HEK293 (cell line): ENCODE measurements at regions not wholly inside any gene's neighbourhood (a gene's known extent, or its start where the extent isn't known, plus 50 kb on each side); places are given as distances from the start of the nearest gene placed in this dataset.

Source experiments
- CTCF ChIA-PET: fragments of 350-600 bp; formaldehyde crosslinking; extraction: SDS; loops from one replicate; lab custom pipeline; 2021; ENCODE audit warnings: antibody characterized with exemption; lab: Yijun Ruan, JAX
- POLR2A ChIA-PET: fragments of 300-600 bp; formaldehyde crosslinking; extraction: SDS; loops from one replicate; lab custom pipeline; 2020; ENCODE audit warnings: antibody characterized with exemption, inconsistent platforms; lab: Yijun Ruan, JAX
- H3K27ac ChIP-seq: fragments of 200-500 bp; sonication (Bioruptor generic); 2 replicates; pipeline ENCODE4 v1.5.1; 2014; ENCODE audit warnings: low read depth, low read length, control low read depth, inconsistent platforms; ENCODE audit errors: extremely low read depth
- H3K36me3 ChIP-seq, 2 experiments: fragments of 200-500 bp in 1 of 2; sonication (Bioruptor generic) in 1 of 2; 1 replicate in 1 of 2; 2 replicates in 1 of 2; pipeline ENCODE4 v1.5.1; 2014 to 2017; ENCODE audit warnings: inconsistent platforms in 2 of 2, low read length in 2 of 2; ENCODE audit not compliant: control insufficient read depth in 2 of 2, insufficient read depth in 1 of 2
- H3K4me1 ChIP-seq: fragments of 200-500 bp; sonication (Bioruptor generic); 2 replicates; pipeline ENCODE4 v1.5.1; 2014; ENCODE audit warnings: mild to moderate bottlenecking, low read length, inconsistent platforms; ENCODE audit not compliant: control insufficient read depth, insufficient read depth
- H3K4me3 ChIP-seq: 2 replicates; pipeline ENCODE4 v1.5.1; 2011; ENCODE audit warnings: low read depth, mild to moderate bottlenecking, control low read depth, low read length, moderate library complexity
- H3K9me3 ChIP-seq: fragments of 200-500 bp; sonication (Bioruptor generic); 2 replicates; pipeline ENCODE4 v1.5.1; 2014; ENCODE audit warnings: low read depth, low read length, inconsistent platforms; ENCODE audit not compliant: control insufficient read depth, insufficient read depth
- EGR2 ChIP-seq: fragments of 450-650 bp; formaldehyde crosslinking; IDR thresholded peaks from 2 replicates; pipeline ENCODE4 v1.5.1; 2016; ENCODE audit warnings: low read depth, missing biosample characterization, missing genetic modification characterization
- KLF10 ChIP-seq: fragments of 450-650 bp; IDR thresholded peaks from 2 replicates; pipeline ENCODE4 v1.5.1; 2018; ENCODE audit warnings: missing biosample characterization, mild to moderate bottlenecking, missing genetic modification characterization
- KLF7 ChIP-seq: fragments of 450-650 bp; formaldehyde crosslinking; IDR thresholded peaks from 2 replicates; pipeline ENCODE4 v1.5.1; 2016; ENCODE audit warnings: missing biosample characterization, missing genetic modification characterization, borderline replicate concordance
- KLF9 ChIP-seq: fragments of 450-650 bp; formaldehyde crosslinking; IDR thresholded peaks from 2 replicates; pipeline ENCODE4 v1.5.1; 2016; ENCODE audit warnings: missing biosample characterization, missing genetic modification characterization, low read depth
- REPIN1 ChIP-seq: fragments of 450-650 bp; formaldehyde crosslinking; IDR thresholded peaks from 2 replicates; pipeline ENCODE4 v1.5.1; 2017; ENCODE audit warnings: missing biosample characterization, missing genetic modification characterization, low read depth
- SALL2 ChIP-seq: fragments of 450-650 bp; formaldehyde crosslinking; IDR thresholded peaks from 2 replicates; pipeline ENCODE4 v1.5.0; 2017; ENCODE audit warnings: missing biosample characterization, mild to moderate bottlenecking, missing genetic modification characterization, borderline replicate concordance
- SCRT2 ChIP-seq: fragments of 450-650 bp; formaldehyde crosslinking; IDR thresholded peaks from 2 replicates; pipeline ENCODE4 v1.5.1; 2016; ENCODE audit warnings: missing biosample characterization, missing genetic modification characterization
- WT1 ChIP-seq: fragments of 450-650 bp; formaldehyde crosslinking; IDR thresholded peaks from 2 replicates; pipeline ENCODE4 v1.5.1; 2016; ENCODE audit warnings: missing biosample characterization, missing genetic modification characterization
- ZBTB1 ChIP-seq: fragments of 450-650 bp; formaldehyde crosslinking; IDR thresholded peaks from 2 replicates; pipeline ENCODE4 v1.5.1; 2016; ENCODE audit warnings: missing biosample characterization, missing genetic modification characterization
- ZBTB21 ChIP-seq: fragments of 450-650 bp; formaldehyde crosslinking; IDR thresholded peaks from 2 replicates; pipeline ENCODE4 v1.5.1; 2017; ENCODE audit warnings: missing biosample characterization, missing genetic modification characterization
- ZNF155 ChIP-seq: fragments of 450-650 bp; formaldehyde crosslinking; IDR thresholded peaks from 2 replicates; pipeline ENCODE4 v1.5.1; 2016; ENCODE audit warnings: missing biosample characterization, missing genetic modification characterization
- ZNF175 ChIP-seq: fragments of 450-650 bp; formaldehyde crosslinking; IDR thresholded peaks from 2 replicates; pipeline ENCODE4 v1.5.1; 2016; ENCODE audit warnings: missing biosample characterization, missing genetic modification characterization
- ZNF202 ChIP-seq: fragments of 450-650 bp; formaldehyde crosslinking; IDR thresholded peaks from 2 replicates; pipeline ENCODE4 v1.5.1; 2016; ENCODE audit warnings: missing biosample characterization, missing genetic modification characterization, borderline replicate concordance
- ZNF335 ChIP-seq: fragments of 450-650 bp; formaldehyde crosslinking; conservative IDR thresholded peaks from 2 replicates; pipeline ENCODE4 v1.5.1; 2016; ENCODE audit warnings: missing biosample characterization, missing genetic modification characterization
- ZNF394 ChIP-seq: fragments of 450-650 bp; formaldehyde crosslinking; IDR thresholded peaks from 2 replicates; pipeline ENCODE4 v1.5.1; 2016; ENCODE audit warnings: missing biosample characterization, missing genetic modification characterization, mild to moderate bottlenecking, moderate library complexity, borderline replicate concordance
- ZNF423 ChIP-seq: fragments of 450-650 bp; formaldehyde crosslinking; IDR thresholded peaks from 2 replicates; pipeline ENCODE4 v1.5.1; 2016; ENCODE audit warnings: missing biosample characterization, missing genetic modification characterization
- ZNF510 ChIP-seq: fragments of 450-650 bp; formaldehyde crosslinking; IDR thresholded peaks from 2 replicates; pipeline ENCODE4 v1.5.1; 2018; ENCODE audit warnings: mild to moderate bottlenecking, missing genetic modification characterization, missing biosample characterization; ENCODE audit not compliant: insufficient replicate concordance
- ZNF529 ChIP-seq: fragments of 450-650 bp; formaldehyde crosslinking; IDR thresholded peaks from 2 replicates; pipeline ENCODE4 v1.5.1; 2017; ENCODE audit warnings: missing genetic modification characterization, missing biosample characterization; ENCODE audit not compliant: insufficient replicate concordance
- ZNF530 ChIP-seq: fragments of 450-650 bp; formaldehyde crosslinking; IDR thresholded peaks from 2 replicates; pipeline ENCODE4 v1.5.1; 2016; ENCODE audit warnings: low read depth, missing biosample characterization, missing genetic modification characterization
- ZNF548 ChIP-seq: fragments of 450-650 bp; formaldehyde crosslinking; IDR thresholded peaks from 2 replicates; pipeline ENCODE4 v1.5.1; 2016; ENCODE audit warnings: missing biosample characterization, missing genetic modification characterization
- ZNF558 ChIP-seq: fragments of 450-650 bp; formaldehyde crosslinking; IDR thresholded peaks from 2 replicates; pipeline ENCODE4 v1.5.1; 2016; ENCODE audit warnings: missing biosample characterization, missing genetic modification characterization
- ZNF560 ChIP-seq: fragments of 450-650 bp; formaldehyde crosslinking; IDR thresholded peaks from 2 replicates; pipeline ENCODE4 v1.5.1; 2017; ENCODE audit warnings: missing biosample characterization, missing genetic modification characterization, borderline replicate concordance
- ZNF777 ChIP-seq: fragments of 450-650 bp; formaldehyde crosslinking; IDR thresholded peaks from 2 replicates; pipeline ENCODE4 v1.5.1; 2017; ENCODE audit warnings: missing biosample characterization, missing genetic modification characterization, borderline replicate concordance
- ZNF791 ChIP-seq: fragments of 450-650 bp; formaldehyde crosslinking; IDR thresholded peaks from 2 replicates; pipeline ENCODE4 v1.5.1; 2016; ENCODE audit warnings: missing biosample characterization, missing genetic modification characterization
- ZNF843 ChIP-seq: fragments of 450-650 bp; formaldehyde crosslinking; IDR thresholded peaks from 2 replicates; pipeline ENCODE4 v1.5.1; 2016; ENCODE audit warnings: missing biosample characterization, missing genetic modification characterization
- ZSCAN30 ChIP-seq: fragments of 450-650 bp; IDR thresholded peaks from 2 replicates; pipeline ENCODE4 v1.5.1; 2018; ENCODE audit warnings: missing biosample characterization, mild to moderate bottlenecking, missing genetic modification characterization, moderate library complexity
- TF ChIP-seq, protein P1 (sequence below): fragments of 450-650 bp; IDR thresholded peaks from 2 replicates; pipeline ENCODE4 v1.5.1; 2018; ENCODE audit warnings: missing biosample characterization, mild to moderate bottlenecking, missing genetic modification characterization
- TF ChIP-seq, protein P2 (sequence below): fragments of 450-650 bp; formaldehyde crosslinking; IDR thresholded peaks from 2 replicates; pipeline ENCODE4 v1.5.1; 2017; ENCODE audit warnings: missing biosample characterization, missing genetic modification characterization
- TF ChIP-seq, protein P3 (sequence below): fragments of 450-650 bp; formaldehyde crosslinking; IDR thresholded peaks from 2 replicates; pipeline ENCODE4 v1.5.1; 2017; ENCODE audit warnings: missing biosample characterization, missing genetic modification characterization
- TF ChIP-seq, protein P4 (sequence below): IDR thresholded peaks from 2 replicates; pipeline ENCODE4 v1.6.1; 2011; ENCODE audit warnings: mild to moderate bottlenecking, low read depth, low read length, borderline replicate concordance

DNA sequence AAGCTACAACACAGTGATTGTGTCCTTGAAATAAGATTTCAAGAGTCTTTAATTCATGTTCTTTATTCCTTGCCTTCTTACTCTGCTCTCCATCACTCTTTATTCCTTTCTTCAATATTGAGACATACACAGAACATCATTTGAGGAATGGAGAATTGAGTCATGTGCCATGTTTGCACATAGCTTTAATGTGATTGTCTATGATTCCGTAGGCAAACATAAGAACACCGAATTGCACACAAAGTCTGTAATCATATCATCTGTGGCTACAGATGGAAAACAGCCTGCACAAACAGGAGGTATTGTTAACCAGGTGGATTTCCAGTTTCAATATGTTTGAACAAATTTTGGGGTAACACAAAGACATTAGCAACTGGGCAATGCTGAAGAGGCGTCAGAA is 571.6 kb upstream of the GJE1 start:
- ChIA-PET POLR2A (no interaction called here), CTCF (interaction anchor here (0.6 to 1.3 kb wide), 4 partner anchors 8 to 133 kb away, joined by 3 to 4 read pairs (median 3); no protein-coding TSS in a partner anchor)
- Histone ChIP-seq H3K9me3 (no peaks in the 10 kb centered on the region), H3K36me3 (no peaks in the 10 kb centered on the region), H3K4me1 (no peaks in the 10 kb centered on the region), H3K4me3 (no peak overlapping the region), H3K27ac (no peak overlapping the region)
- TF ChIP-seq ZSCAN30 (tag by site-specific recombination) (no peak), SCRT2 (tag by site-specific recombination) (no peak), ZNF175 (no peak), ZNF791 (no peak), SALL2 (tag by site-specific recombination) (no peak), KLF9 (tag by site-specific recombination) (no peak), ZNF155 (tag by site-specific recombination) (no peak), ZNF510 (tag by site-specific recombination) (no peak), WT1 (tag by site-specific recombination) (no peak), ZNF548 (no peak), ZNF423 (tag by site-specific recombination) (no peak), ZNF202 (tag by site-specific recombination) (no peak), ZNF843 (tag by site-specific recombination) (no peak)
- TF ChIP-seq, protein P1, sequence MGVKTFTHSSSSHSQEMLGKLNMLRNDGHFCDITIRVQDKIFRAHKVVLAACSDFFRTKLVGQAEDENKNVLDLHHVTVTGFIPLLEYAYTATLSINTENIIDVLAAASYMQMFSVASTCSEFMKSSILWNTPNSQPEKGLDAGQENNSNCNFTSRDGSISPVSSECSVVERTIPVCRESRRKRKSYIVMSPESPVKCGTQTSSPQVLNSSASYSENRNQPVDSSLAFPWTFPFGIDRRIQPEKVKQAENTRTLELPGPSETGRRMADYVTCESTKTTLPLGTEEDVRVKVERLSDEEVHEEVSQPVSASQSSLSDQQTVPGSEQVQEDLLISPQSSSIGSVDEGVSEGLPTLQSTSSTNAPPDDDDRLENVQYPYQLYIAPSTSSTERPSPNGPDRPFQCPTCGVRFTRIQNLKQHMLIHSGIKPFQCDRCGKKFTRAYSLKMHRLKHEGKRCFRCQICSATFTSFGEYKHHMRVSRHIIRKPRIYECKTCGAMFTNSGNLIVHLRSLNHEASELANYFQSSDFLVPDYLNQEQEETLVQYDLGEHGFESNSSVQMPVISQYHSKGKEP: no peak
- TF ChIP-seq, protein P2, sequence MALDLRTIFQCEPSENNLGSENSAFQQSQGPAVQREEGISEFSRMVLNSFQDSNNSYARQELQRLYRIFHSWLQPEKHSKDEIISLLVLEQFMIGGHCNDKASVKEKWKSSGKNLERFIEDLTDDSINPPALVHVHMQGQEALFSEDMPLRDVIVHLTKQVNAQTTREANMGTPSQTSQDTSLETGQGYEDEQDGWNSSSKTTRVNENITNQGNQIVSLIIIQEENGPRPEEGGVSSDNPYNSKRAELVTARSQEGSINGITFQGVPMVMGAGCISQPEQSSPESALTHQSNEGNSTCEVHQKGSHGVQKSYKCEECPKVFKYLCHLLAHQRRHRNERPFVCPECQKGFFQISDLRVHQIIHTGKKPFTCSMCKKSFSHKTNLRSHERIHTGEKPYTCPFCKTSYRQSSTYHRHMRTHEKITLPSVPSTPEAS (tag by site-specific recombination): no peak

DNA sequence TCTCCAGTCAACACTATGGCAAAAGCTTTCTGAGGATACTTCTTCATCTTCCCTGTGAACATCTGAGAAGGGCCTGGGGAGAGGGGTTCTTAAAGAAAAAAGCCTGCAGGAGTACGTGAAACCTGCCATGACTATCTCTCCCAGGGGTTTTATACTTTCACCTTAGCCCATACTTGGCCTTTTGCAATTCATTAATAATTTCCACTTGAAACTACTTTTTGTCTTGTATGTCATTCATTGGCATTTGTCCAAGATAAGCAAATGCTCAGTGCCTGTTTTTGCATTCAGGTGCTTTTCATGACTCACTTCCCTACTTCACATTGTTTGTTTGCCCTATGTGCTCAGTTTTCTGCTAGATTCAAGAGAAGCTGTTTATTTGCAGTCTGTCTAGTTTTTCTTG is 580.3 kb upstream of the GJE1 start:
- Histone ChIP-seq H3K9me3 (no peaks in the 10 kb centered on the region), H3K4me3 (no peak overlapping the region), H3K4me1 (peaks cover 4% of the 10 kb centered on the region; the same call in 1 of the 2 replicates), H3K27ac (no peak overlapping the region), H3K36me3 (no peaks in the 10 kb centered on the region)
- CTCF ChIA-PET: interaction anchor here (0.8 to 1.0 kb wide), 2 partner anchors 9 to 78 kb away, joined by 4 read pairs; no protein-coding TSS in a partner anchor
- POLR2A ChIA-PET: no interaction called here
- TF ChIP-seq EGR2 (tag by site-specific recombination) (no peak), ZBTB1 (tag by site-specific recombination) (no peak), KLF7 (tag by site-specific recombination) (no peak), ZNF335 (tag by site-specific recombination) (no peak), ZBTB21 (tag by site-specific recombination) (0 out of 2 replicates have a peak, but pooled peaks have one; percentile 20), ZNF530 (tag by site-specific recombination) (no peak), ZNF529 (tag by site-specific recombination) (no peak), KLF10 (tag by site-specific recombination) (no peak), ZNF155 (tag by site-specific recombination) (no peak), ZNF560 (tag by site-specific recombination) (no peak), ZNF394 (peak; percentile 34; the same call in 1 of the 2 replicates), ZNF777 (no peak), ZNF558 (tag by site-specific recombination) (0 out of 2 replicates have a peak, but pooled peaks have one; percentile 31), REPIN1 (tag by site-specific recombination) (no peak)
- TF ChIP-seq, protein P3, sequence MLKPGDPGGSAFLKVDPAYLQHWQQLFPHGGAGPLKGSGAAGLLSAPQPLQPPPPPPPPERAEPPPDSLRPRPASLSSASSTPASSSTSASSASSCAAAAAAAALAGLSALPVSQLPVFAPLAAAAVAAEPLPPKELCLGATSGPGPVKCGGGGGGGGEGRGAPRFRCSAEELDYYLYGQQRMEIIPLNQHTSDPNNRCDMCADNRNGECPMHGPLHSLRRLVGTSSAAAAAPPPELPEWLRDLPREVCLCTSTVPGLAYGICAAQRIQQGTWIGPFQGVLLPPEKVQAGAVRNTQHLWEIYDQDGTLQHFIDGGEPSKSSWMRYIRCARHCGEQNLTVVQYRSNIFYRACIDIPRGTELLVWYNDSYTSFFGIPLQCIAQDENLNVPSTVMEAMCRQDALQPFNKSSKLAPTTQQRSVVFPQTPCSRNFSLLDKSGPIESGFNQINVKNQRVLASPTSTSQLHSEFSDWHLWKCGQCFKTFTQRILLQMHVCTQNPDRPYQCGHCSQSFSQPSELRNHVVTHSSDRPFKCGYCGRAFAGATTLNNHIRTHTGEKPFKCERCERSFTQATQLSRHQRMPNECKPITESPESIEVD: peak; percentile 59
- TF ChIP-seq, protein P4, sequence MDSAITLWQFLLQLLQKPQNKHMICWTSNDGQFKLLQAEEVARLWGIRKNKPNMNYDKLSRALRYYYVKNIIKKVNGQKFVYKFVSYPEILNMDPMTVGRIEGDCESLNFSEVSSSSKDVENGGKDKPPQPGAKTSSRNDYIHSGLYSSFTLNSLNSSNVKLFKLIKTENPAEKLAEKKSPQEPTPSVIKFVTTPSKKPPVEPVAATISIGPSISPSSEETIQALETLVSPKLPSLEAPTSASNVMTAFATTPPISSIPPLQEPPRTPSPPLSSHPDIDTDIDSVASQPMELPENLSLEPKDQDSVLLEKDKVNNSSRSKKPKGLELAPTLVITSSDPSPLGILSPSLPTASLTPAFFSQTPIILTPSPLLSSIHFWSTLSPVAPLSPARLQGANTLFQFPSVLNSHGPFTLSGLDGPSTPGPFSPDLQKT: no peak
